ENCODE measurements at regions not wholly inside any gene's neighbourhood (a gene's known extent, or its start where the extent isn't known, plus 50 kb on each side); places are given as distances from the start of the nearest gene placed in this dataset.

DNA sequence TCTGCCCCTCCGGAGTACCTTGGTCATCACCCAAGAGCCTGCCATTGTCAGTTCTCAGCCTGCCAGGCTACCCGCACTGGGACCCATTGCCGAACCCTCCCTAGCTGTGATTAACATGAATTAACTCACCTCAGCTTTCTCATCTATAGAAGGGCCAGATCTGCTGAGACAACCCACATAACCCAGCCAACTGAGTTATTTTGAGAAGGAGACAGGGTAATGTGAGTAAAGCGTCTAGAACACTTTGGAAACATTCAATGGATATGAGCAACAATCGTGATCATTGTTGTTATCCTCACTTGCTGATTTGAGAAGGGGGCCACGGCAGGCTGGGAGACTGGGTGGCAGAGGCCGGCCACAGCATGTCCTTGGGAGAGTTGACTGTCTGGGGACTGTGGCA, 196.8 kb downstream of the GLI2 start:
- Histone ChIP-seq H3K36me3 (ENCODE audit: control insufficient read depth, insufficient read depth, low read length) (no peaks in the 10 kb centered on the region), H3K27me3 (replicated peaks; ENCODE audit: control insufficient read depth, insufficient read depth, low read length) (peaks cover 1% of the 10 kb centered on the region), H3K4me3 (replicated peaks; ENCODE audit: low read depth, low read length) (no peak overlapping the region)
- DNase-seq (ENCODE audit: extremely low read depth, insufficient read length) = no peak
- no peak for TF ChIP-seq CTCF (IDR thresholded peaks at IDR 0.05; ENCODE audit: insufficient read depth, low read length, poor library complexity, severe bottlenecking)

- no peak for TF ChIP-seq CTCF (IDR thresholded peaks at IDR 0.05; ENCODE audit: insufficient read depth, low read length, poor library complexity, severe bottlenecking)
- Histone ChIP-seq H3K36me3 (ENCODE audit: control insufficient read depth, insufficient read depth, low read length) (no peaks in the 10 kb centered on the region), H3K27me3 (replicated peaks; ENCODE audit: control insufficient read depth, insufficient read depth, low read length) (peaks cover 1% of the 10 kb centered on the region), H3K4me3 (replicated peaks; ENCODE audit: low read depth, low read length) (no peak overlapping the region)
- DNase-seq (ENCODE audit: extremely low read depth, insufficient read length) = no peak
These were observed 197.2 kb downstream of the GLI2 start for GRCh38 chr2:120932881-120933280.

GRCh38 chr2:120933693-120934573, 198.3 kb downstream of the GLI2 start:
- H3K4me3 ChIP-seq (replicated peaks; ENCODE audit: low read depth, low read length) = no peak overlapping the region
- no peak for DNase-seq (ENCODE audit: extremely low read depth, insufficient read length)
- no peak for TF ChIP-seq CTCF (IDR thresholded peaks at IDR 0.05; ENCODE audit: insufficient read depth, low read length, poor library complexity, severe bottlenecking)
- no peaks in the 10 kb centered on the region for H3K36me3 ChIP-seq (ENCODE audit: control insufficient read depth, insufficient read depth, low read length)
- H3K27me3 ChIP-seq (replicated peaks; ENCODE audit: control insufficient read depth, insufficient read depth, low read length) = no peaks in the 10 kb centered on the region; the same call in 1 of the 2 replicates

DNA sequence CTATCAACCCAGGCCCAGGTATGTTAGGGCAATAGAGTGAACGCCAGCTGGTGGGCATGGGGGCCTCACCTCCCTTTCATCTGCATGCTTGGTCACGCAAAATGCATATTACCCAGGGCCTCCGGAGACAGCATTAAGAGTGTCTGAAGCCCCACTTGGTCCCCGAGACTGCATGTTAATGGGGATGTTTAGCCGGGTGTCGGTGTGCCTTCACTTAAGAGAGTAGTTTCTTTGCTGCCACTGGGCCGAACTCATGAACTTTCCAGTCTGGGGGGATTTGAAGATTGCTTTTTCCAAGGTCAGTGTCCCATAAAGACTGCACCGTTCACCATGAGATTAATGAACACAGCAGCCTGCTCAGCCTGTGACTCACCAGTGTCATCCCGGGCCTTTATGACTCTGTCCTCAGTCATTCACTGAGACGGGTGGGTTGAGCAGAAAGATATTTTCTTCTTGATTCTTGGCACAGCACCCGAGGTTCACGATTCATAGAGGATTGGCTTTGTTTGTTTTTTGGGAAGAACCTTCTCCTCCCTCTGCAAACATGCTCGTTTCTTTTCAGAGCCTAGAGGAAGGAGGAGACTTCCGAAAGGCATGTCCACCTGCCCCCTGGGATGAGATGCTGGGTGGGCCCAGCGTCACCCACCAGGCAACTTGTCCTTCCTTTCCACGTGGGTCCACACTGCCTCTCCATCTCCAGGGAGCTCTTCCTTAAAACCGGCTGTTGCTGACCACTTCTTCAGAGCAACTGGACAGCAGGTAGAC, 199.1 kb downstream of the GLI2 start:
- TF ChIP-seq CTCF (IDR thresholded peaks at IDR 0.05; ENCODE audit: insufficient read depth, low read length, poor library complexity, severe bottlenecking) = no peak
- DNase-seq (ENCODE audit: extremely low read depth, insufficient read length) = no peak
- Histone ChIP-seq H3K27me3 (replicated peaks; ENCODE audit: control insufficient read depth, insufficient read depth, low read length) (no peaks in the 10 kb centered on the region; the same call in 1 of the 2 replicates), H3K4me3 (replicated peaks; ENCODE audit: low read depth, low read length) (no peak overlapping the region), H3K36me3 (ENCODE audit: control insufficient read depth, insufficient read depth, low read length) (no peaks in the 10 kb centered on the region)

DNA sequence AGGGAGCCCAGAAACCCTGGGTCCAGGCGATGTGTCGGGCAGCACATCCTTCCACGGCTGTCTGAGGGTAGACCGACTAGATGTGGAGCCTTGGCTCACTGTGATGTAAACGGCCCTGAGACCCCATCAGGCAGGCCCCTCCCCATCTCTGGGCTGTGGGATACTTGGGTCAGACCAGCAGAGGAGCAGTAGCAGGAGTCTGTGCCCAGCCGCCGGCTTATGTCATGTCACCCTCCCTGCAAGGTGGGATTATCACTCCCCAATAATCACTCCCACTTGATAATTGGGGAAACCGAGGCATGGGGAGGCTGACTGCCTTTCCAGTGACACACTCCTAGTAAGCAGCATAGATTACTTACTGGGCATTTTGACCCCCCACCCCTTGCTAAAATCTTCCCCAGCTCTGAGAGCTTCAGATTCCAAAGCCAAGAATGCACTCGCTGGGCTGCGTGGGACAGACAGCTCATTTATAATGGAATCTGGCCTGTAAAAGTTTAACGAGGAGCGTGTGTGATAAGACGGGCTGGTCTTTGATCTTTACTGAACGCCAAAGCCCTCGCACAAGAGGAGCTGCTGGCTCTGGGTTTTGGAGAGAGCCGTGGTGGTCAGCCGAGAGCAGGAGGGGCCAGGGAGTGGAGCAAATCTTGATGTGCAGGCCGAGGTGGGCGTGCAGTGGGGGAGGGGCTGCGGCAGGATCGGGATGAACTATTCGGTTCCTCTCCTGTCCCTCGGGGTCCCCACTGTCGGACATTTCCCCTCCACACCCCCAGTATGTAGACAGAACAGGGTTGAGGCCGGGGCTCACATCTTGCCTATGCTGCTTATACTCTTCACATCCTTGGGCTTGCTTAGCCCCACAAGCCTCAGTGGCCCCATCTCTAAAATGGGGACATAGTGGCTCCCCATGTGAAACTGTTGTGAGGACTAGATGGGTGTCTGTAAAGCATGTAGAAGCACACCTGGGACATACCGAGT, 200.0 kb downstream of the GLI2 start:
- DNase-seq (ENCODE audit: extremely low read depth, insufficient read length) = no peak
- no peaks in the 10 kb centered on the region; the same call in 1 of the 2 replicates for H3K27me3 ChIP-seq (replicated peaks; ENCODE audit: control insufficient read depth, insufficient read depth, low read length)
- no peak overlapping the region for H3K4me3 ChIP-seq (replicated peaks; ENCODE audit: low read depth, low read length)
- TF ChIP-seq CTCF (IDR thresholded peaks at IDR 0.05; ENCODE audit: insufficient read depth, low read length, poor library complexity, severe bottlenecking) = no peak
- no peaks in the 10 kb centered on the region for H3K36me3 ChIP-seq (ENCODE audit: control insufficient read depth, insufficient read depth, low read length)

Data from GM06990 (cell line).